ENCODE measurements at regions not wholly inside any gene's neighbourhood (a gene's known extent, or its start where the extent isn't known, plus 50 kb on each side); places are given as distances from the start of the nearest gene placed in this dataset.

GRCh38 chr3:7879572-7879971, 622.1 kb upstream of the LMCD1 start:
- Histone ChIP-seq H3K4me1 (ENCODE audit: control insufficient read depth, insufficient read depth, low read length) (no peaks in the 10 kb centered on the region), H3K27me3 (ENCODE audit: control insufficient read depth, insufficient read depth, low read length) (no peaks in the 10 kb centered on the region), H3K36me3 (ENCODE audit: control insufficient read depth, insufficient read depth, low read length) (no peaks in the 10 kb centered on the region), H3K4me3 (ENCODE audit: low read depth in 2 of 2, low read length in 2 of 2) (no peak overlapping the region), H3K9me3 (ENCODE audit: control insufficient read depth, insufficient read depth, low read depth, low read length) (no peaks in the 10 kb centered on the region), H3K27ac (ENCODE audit: low read length) (no peak overlapping the region)
- no TSS peak for BruUV-seq (replicated peaks)
- CTCF ChIA-PET: no interaction called here
- intact Hi-C loops (cut with micrococcal nuclease; ENCODE audit: unreplicated experiment): no loop called here
- POLR2A ChIA-PET: no interaction called here
- ATAC-seq: no peak
- in situ Hi-C loops (cut with HindIII; ENCODE audit: low pct_unique_long_range_greater_than_20kb, low sequenced_read_pairs): no loop called here
- no peak for TF ChIP-seq REST (IDR thresholded peaks at IDR 0.05; ENCODE audit: insufficient read depth in 1 of 2, low read depth in 2 of 2, low read length in 1 of 2)
- no peak for TF ChIP-seq POLR2AphosphoS5 (IDR thresholded peaks at IDR 0.05; ENCODE audit: low read depth, low read length)
- TF ChIP-seq CTCF (IDR thresholded peaks at IDR 0.05): no peak
- no peak for TF ChIP-seq TCF7L2 (IDR thresholded peaks at IDR 0.05; ENCODE audit: low read depth, low read length)
- TF ChIP-seq SIN3A (IDR thresholded peaks at IDR 0.05; ENCODE audit: borderline replicate concordance, insufficient read depth, low read depth, low read length): no peak
- no peak for DNase-seq (ENCODE audit: low read depth, low spot score)

- no peak for ATAC-seq
- H3K36me3 ChIP-seq (ENCODE audit: control insufficient read depth, insufficient read depth, low read length): no peaks in the 10 kb centered on the region
- TF ChIP-seq TCF7L2 (IDR thresholded peaks at IDR 0.05; ENCODE audit: low read depth, low read length): no peak
- TF ChIP-seq POLR2AphosphoS5 (IDR thresholded peaks at IDR 0.05; ENCODE audit: low read depth, low read length): no peak
- TF ChIP-seq SIN3A (IDR thresholded peaks at IDR 0.05; ENCODE audit: borderline replicate concordance, insufficient read depth, low read depth, low read length): no peak
- no peak for TF ChIP-seq REST (IDR thresholded peaks at IDR 0.05; ENCODE audit: insufficient read depth in 1 of 2, low read depth in 2 of 2, low read length in 1 of 2)
- no peak for TF ChIP-seq CTCF (IDR thresholded peaks at IDR 0.05)
- BruUV-seq (replicated peaks): no TSS peak
- intact Hi-C loops (cut with micrococcal nuclease; ENCODE audit: unreplicated experiment): no loop called here
- no peaks in the 10 kb centered on the region for H3K27me3 ChIP-seq (ENCODE audit: control insufficient read depth, insufficient read depth, low read length)
- H3K4me1 ChIP-seq (ENCODE audit: control insufficient read depth, insufficient read depth, low read length): no peaks in the 10 kb centered on the region
- H3K4me3 ChIP-seq (ENCODE audit: low read depth in 2 of 2, low read length in 2 of 2): no peak overlapping the region
- no peak for DNase-seq (ENCODE audit: low read depth, low spot score)
- in situ Hi-C loops (cut with HindIII; ENCODE audit: low pct_unique_long_range_greater_than_20kb, low sequenced_read_pairs): no loop called here
- ChIA-PET POLR2A (no interaction called here), CTCF (no interaction called here)
- H3K9me3 ChIP-seq (ENCODE audit: control insufficient read depth, insufficient read depth, low read depth, low read length): no peaks in the 10 kb centered on the region
- H3K27ac ChIP-seq (ENCODE audit: low read length): no peak overlapping the region
These were observed 619.7 kb upstream of the LMCD1 start for GRCh38 chr3:7881946-7882345.
